ENCODE measurements at regions not wholly inside any gene's neighbourhood (a gene's known extent, or its start where the extent isn't known, plus 50 kb on each side); places are given as distances from the start of the nearest gene placed in this dataset.

DNA sequence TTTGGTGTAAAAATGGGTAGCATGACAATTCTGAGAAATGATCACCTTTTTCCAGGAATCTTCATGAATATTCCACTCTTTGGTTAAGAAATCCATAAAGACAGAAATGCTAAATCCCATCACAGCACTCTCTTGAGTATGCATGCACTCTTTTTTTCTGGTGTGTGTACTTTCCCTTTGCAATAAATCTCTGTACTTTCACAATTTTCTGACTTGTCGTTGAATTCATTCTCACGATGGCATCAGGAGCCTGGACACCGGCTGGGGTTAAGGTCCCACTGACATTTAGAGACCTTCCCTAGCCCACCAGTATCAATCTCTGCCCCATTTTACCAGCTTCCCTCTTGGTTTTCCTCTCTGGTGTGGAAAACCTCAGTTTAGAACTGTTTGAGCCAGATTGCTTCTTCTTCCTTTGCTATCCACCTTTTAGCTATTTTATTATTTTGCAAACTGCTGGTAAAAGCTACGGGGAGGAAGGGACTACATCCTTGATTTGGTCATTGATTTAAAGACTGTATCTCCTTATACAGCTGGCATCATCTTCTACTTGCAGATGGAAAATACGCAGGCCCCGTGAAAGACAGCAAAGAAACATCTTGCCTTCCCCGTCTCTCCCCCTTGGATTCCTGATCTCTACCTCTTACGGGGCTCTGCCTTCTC lies 59.9 kb upstream of the ZFR start:
- no peak for DNase-seq (ENCODE audit: low spot score)

DNA sequence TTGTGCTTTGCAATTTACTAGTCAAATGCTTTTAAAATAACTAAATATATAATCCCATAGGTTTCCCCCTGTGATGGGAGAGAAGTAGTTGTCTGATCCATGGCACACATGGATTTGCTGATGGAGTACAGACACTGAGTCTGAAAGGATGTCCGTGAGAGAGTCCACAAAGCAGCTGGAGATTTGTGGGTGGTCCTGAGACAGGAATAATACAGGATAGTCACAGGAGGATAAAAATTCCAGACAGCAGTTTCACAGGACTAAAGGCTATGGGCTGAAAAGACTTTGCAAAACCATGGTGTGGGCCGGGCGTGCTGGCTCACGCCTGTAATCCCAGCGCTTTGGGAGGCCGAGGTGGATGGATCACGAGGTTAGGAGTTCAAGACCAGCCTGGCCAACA lies 58.7 kb upstream of the ZFR start:
- no peak for DNase-seq (ENCODE audit: low spot score)

DNA sequence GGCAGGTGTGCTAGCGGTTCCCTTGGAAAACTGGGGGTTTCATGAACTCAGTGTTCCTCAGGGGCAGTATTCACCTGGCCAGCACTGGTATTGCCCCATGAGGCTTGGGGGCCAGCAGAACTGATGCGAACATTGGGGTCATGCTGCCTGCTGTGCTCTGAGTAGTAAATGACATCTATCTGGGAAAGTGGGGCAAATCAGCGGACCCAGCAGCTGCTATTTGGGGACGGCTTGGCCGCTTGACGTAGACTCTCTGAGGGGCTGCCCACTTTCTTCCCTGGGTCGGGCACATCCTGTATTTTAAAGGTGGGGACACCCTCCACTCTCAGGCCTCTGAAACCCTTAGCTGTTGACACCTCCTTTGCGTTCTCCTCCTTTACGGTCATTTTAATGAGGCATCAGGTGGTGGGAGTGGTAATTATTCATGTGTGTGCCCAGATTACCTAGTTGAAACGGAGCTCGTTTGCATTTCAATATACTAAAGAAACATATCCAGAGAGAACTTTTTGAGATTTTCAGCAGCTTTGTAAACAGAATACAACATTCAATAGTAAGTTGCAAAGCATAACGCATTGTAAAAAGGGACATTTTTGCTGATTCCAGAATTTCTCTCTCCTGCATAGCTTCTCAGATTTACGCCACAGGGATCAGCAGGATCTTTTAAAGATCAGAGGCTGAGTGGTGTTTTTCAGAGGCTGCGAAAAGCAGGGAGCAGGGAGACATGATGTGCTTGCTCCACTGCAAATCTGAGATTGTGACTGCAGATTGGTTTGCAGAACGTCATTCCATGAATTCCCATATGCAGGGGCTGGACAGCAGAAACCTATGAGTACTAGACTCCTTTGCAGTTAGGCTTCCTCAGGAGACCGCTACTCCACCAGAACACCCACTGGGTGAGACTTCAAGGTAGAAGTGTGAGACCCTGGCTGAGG lies 56.8 kb upstream of the ZFR start:
- DNase-seq (ENCODE audit: low spot score): no peak

DNA sequence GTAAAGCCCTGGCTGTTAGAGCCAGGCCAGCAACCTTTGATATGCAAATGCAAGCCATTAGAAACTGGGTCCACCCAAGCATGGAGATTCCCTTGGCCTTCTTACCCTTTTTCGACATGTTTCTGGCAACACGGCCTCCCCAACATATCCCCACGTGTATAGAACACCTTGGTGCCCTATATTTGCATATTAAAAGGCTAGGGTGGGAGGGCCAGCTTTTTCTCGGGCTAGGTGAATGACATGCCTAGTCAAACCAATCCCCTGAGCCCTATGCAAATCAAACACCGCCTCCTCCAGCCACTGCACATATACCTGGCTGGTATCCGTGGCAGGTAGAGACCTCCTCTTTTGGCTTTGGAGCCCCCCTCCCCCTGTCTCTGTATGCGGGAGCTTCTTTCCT lies 55.6 kb upstream of the ZFR start:
- DNase-seq (ENCODE audit: low spot score): no peak

DNA sequence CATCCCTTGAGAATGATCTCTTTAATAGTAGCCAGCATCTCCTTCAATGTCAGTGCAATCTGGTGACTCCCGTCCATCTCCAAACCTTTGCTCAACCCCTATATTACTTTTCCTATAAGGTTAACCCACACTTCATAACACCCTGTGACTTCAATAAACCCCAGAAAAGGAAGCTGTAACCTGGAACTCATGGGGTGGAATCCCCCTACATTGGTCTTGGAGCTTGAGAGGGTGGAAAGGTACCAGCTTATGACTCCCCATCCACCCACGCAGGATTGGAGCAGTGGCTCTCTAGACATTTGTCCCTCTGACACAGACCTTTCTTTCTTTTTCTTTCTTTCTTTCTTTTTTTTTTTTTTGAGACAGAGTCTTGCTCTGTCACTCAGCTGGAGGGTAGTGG lies 54.7 kb upstream of the ZFR start:
- no peak for DNase-seq (ENCODE audit: low spot score)

DNA sequence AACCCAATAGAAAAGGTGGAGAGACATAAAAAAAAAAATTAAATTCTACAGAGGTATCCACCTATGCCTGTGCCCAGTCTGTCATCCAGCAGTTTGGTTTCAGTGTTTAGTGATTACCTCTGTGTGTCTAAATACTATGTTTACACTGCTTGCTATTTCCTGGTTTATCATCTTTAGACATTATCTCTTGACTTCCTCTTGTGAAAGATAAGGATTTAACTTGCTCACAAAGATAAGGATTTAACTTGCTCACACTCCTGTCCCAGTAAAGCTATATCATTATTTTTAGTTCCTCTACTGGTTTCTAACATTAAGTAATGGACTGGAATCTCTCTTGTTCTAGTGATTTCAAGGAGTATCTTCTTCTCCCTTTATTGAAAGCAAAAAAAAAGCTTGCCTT lies 53.9 kb upstream of the ZFR start:
- DNase-seq (ENCODE audit: low spot score): no peak

DNA sequence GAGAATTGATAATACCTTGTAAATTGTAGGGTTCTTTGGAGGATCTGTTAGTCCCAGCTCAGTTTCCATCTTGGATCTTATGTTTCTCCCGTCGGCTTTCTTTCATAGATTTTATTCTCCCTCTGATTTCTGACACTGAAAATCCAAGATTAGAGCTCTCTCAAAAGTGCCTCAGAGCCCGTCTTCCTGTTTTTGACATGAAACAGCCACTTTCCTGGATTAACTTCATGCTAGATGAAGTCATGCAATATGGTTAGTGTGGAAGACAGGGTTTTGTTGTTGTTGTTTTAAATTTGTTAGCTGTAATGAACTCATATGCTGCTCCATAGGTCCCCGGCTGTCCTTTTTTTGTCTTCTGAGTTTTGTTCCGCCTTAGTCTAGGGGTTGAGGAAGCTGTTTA lies 51.6 kb upstream of the ZFR start:
- no peak for DNase-seq (ENCODE audit: low spot score)

DNA sequence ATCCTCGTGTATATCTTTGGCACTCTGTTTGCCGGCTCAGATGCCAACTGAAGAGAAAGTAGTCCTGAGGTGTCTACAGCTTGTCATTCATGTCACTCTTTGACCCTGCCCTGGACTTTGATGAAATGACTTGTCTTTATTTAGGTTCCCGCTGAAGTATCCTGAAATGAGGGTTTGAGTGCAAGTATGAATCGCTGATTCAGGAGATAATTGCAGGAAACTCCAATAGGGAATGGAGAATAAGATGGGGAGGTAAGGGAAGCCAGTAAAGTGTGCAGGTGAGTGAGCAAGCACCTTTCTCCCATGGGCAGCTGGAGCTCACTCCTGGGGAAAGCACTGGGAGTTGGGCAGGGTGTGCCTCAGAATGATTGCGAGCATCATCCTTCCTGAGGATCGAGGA lies 50.3 kb upstream of the ZFR start:
- no peak for DNase-seq (ENCODE audit: low spot score)
